Loucy (cell line): ENCODE measurements at regions not wholly inside any gene's neighbourhood (a gene's known extent, or its start where the extent isn't known, plus 50 kb on each side); places are given as distances from the start of the nearest gene placed in this dataset.

Source experiments
- H2AFZ ChIP-seq: fragments of 200-600 bp; sonication (generic); 2 replicates; pipeline ENCODE4 v1.6.0; 2016; ENCODE audit warnings: antibody characterized with exemption, mild to moderate bottlenecking, low read length, moderate library complexity
- H3F3A ChIP-seq: fragments of 200-600 bp; 2 replicates; pipeline ENCODE4 v1.6.0; 2016; ENCODE audit warnings: antibody characterized with exemption, low read depth, mild to moderate bottlenecking
- H3K27me3 ChIP-seq: fragments of 200-600 bp; sonication (generic); 2 replicates; pipeline ENCODE4 v1.6.1; 2014; ENCODE audit warnings: low read length, mild to moderate bottlenecking; ENCODE audit not compliant: insufficient read depth, poor library complexity, severe bottlenecking
- H3K36me3 ChIP-seq: fragments of 200-600 bp; sonication (generic); 2 replicates; pipeline ENCODE4 v1.6.1; 2016; ENCODE audit warnings: low read length; ENCODE audit not compliant: insufficient read depth
- H3K4me1 ChIP-seq: fragments of 200-600 bp; sonication (generic); 2 replicates; pipeline ENCODE4 v1.5.1; 2014; ENCODE audit warnings: low read length, mild to moderate bottlenecking; ENCODE audit not compliant: insufficient read depth, poor library complexity, severe bottlenecking
- H3K4me2 ChIP-seq: fragments of 200-600 bp; sonication (generic); 2 replicates; pipeline ENCODE4 v1.6.0; 2014; ENCODE audit warnings: antibody characterized with exemption, low read length, low read depth, mild to moderate bottlenecking; ENCODE audit not compliant: poor library complexity, severe bottlenecking
- H3K4me3 ChIP-seq: fragments of 200-600 bp; sonication (generic); 2 replicates; pipeline ENCODE4 v1.5.1; 2014; ENCODE audit warnings: low read length, mild to moderate bottlenecking, mixed read lengths; ENCODE audit not compliant: poor library complexity, severe bottlenecking
- H3K79me2 ChIP-seq: fragments of 200-600 bp; sonication (generic); 2 replicates; pipeline ENCODE4 v1.6.1; 2014; ENCODE audit warnings: low read length; ENCODE audit not compliant: insufficient read depth
- H3K9ac ChIP-seq: fragments of 200-600 bp; sonication (generic); 2 replicates; pipeline ENCODE4 v1.6.0; 2014; ENCODE audit warnings: mild to moderate bottlenecking, low read depth, low read length, moderate library complexity; ENCODE audit not compliant: poor library complexity, severe bottlenecking
- H3K9me2 ChIP-seq: fragments of 200-600 bp; sonication (generic); replicated peaks from 2 replicates; pipeline ENCODE4 v1.6.1; 2016; ENCODE audit warnings: low read depth, low read length, mixed read lengths
- H3K9me3 ChIP-seq: fragments of 200-600 bp; sonication (generic); 2 replicates; pipeline ENCODE4 v1.6.1; 2014; ENCODE audit warnings: mild to moderate bottlenecking, antibody characterized with exemption, low read length, low read depth; ENCODE audit not compliant: insufficient read depth
- H4K20me1 ChIP-seq: fragments of 200-600 bp; sonication (generic); 2 replicates; pipeline ENCODE4 v1.6.0; 2014; ENCODE audit warnings: antibody characterized with exemption, low read length, mild to moderate bottlenecking; ENCODE audit not compliant: insufficient read depth, poor library complexity, severe bottlenecking
- EZH2phosphoT487 ChIP-seq: fragments of 200-600 bp; IDR thresholded peaks from 2 replicates; pipeline ENCODE4 v1.6.1; 2018; ENCODE audit warnings: antibody characterized with exemption, mild to moderate bottlenecking, moderate library complexity, borderline replicate concordance
- TF ChIP-seq, protein P1 (sequence below): fragments of 200-600 bp; sonication (generic); conservative IDR thresholded peaks from 2 replicates; pipeline ENCODE4 v1.5.1; 2014; ENCODE audit warnings: mild to moderate bottlenecking, antibody characterized with exemption, low read length

DNA sequence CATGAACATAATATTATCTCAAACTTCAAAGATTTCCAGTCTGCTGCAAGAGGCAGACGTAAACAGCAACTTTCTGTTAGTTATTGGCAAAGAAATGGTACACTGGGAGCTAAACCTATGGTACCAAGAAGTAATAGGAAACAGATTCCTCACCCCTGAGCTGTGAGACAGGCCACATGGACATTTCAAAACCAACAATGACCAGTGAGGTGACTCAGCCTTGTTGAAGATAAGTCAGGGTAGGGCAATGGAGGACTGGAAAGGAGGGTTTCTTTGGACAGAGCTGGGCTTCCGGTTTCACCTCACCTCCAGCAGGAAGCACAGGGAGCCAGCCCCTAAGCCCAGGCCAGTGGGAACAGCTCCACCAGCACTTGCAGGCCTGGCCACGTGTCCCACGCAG lies 1320.5 kb downstream of the AACS start:
- H2AFZ ChIP-seq: no peak overlapping the region

DNA sequence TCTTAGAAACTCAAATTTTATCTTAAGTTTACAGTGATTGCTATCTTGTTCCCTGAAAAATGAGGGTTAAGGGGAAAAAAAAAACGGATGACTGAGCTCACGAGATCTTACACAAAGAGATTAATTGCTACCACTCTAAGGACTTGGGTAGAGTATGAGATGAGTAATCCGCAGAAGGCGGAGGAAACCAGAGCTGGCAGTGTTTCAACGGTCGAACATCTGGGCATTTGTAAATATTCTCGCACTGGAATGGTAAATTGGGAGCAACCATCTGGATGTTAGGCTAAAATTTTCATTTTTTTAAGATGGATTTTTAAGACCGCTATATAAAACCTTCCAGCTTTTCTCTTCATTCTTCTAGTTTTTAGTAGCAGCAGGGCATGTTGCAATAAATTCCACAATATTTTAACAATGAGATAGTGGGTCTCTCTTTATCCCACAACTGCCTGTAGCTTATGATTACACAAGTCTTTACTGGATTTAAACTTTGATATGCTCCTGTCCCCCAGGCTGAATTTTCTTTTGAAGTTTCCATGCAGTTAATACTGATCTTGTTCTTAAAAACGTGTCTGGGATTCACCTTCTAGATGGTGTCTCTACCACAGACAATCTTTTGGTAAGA lies 1324.1 kb downstream of the AACS start:
- H3K4me2 ChIP-seq: no peak overlapping the region
- no peaks in the 10 kb centered on the region for H3K9me2 ChIP-seq
- H3K36me3 ChIP-seq: no peaks in the 10 kb centered on the region
- no peak overlapping the region for H2AFZ ChIP-seq
- no peaks in the 10 kb centered on the region for H4K20me1 ChIP-seq
- H3F3A ChIP-seq: no peaks in the 10 kb centered on the region
- H3K4me3 ChIP-seq: no peak overlapping the region
- no peak for TF ChIP-seq EZH2phosphoT487
- TF ChIP-seq, protein P1, sequence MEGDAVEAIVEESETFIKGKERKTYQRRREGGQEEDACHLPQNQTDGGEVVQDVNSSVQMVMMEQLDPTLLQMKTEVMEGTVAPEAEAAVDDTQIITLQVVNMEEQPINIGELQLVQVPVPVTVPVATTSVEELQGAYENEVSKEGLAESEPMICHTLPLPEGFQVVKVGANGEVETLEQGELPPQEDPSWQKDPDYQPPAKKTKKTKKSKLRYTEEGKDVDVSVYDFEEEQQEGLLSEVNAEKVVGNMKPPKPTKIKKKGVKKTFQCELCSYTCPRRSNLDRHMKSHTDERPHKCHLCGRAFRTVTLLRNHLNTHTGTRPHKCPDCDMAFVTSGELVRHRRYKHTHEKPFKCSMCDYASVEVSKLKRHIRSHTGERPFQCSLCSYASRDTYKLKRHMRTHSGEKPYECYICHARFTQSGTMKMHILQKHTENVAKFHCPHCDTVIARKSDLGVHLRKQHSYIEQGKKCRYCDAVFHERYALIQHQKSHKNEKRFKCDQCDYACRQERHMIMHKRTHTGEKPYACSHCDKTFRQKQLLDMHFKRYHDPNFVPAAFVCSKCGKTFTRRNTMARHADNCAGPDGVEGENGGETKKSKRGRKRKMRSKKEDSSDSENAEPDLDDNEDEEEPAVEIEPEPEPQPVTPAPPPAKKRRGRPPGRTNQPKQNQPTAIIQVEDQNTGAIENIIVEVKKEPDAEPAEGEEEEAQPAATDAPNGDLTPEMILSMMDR: no peak
- H3K9ac ChIP-seq: no peak overlapping the region
- no peaks in the 10 kb centered on the region for H3K79me2 ChIP-seq
- H3K27me3 ChIP-seq: no peaks in the 10 kb centered on the region
- no peaks in the 10 kb centered on the region for H3K9me3 ChIP-seq
- no peaks in the 10 kb centered on the region for H3K4me1 ChIP-seq

More for the DNA sequence above, 1320.5 kb downstream of the AACS start:
- Histone ChIP-seq H3F3A (no peaks in the 10 kb centered on the region), H3K27me3 (no peaks in the 10 kb centered on the region), H3K79me2 (no peaks in the 10 kb centered on the region), H3K4me1 (no peaks in the 10 kb centered on the region), H3K36me3 (no peaks in the 10 kb centered on the region), H4K20me1 (no peaks in the 10 kb centered on the region), H3K9me3 (no peaks in the 10 kb centered on the region), H3K4me3 (no peak overlapping the region), H3K9ac (no peak overlapping the region), H3K9me2 (no peaks in the 10 kb centered on the region), H3K4me2 (no peak overlapping the region)
- TF ChIP-seq, protein P1: no peak
- no peak for TF ChIP-seq EZH2phosphoT487

DNA sequence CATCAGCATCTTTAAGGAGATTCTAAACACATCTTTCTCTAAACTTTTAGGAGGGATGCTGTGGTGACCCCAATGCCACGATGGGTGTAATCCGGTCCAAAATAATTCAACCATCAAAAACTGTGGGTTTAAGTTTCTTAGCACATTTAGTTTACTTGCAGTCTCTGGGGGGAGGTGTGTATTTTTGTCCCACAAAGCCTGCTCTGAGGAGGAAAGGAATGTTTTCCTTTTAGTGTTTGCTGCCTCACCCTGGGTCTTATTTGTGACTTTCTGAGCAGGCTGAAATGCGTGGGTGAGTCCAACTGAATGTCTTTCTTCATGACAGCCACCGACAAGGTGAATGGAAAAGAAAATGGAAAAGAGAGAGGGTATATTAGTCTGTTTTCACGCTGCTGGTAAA lies 1324.7 kb downstream of the AACS start:
- Histone ChIP-seq H3K4me1 (no peaks in the 10 kb centered on the region), H3K4me3 (no peak overlapping the region), H3K9ac (no peak overlapping the region), H4K20me1 (no peaks in the 10 kb centered on the region), H3K79me2 (no peaks in the 10 kb centered on the region), H3K9me3 (no peaks in the 10 kb centered on the region), H3K9me2 (no peaks in the 10 kb centered on the region), H3K4me2 (no peak overlapping the region), H3F3A (no peaks in the 10 kb centered on the region), H3K27me3 (no peaks in the 10 kb centered on the region), H3K36me3 (no peaks in the 10 kb centered on the region), H2AFZ (no peak overlapping the region)
- no peak for TF ChIP-seq EZH2phosphoT487
- TF ChIP-seq, protein P1: no peak
